ENCODE measurements at regions not wholly inside any gene's neighbourhood (a gene's known extent, or its start where the extent isn't known, plus 50 kb on each side); places are given as distances from the start of the nearest gene placed in this dataset.
"Not testable (repeated sequence)": the region's sequence is repeated elsewhere in the genome, so short reads cannot be mapped to it uniquely, and the experiment has no call there.

DNA sequence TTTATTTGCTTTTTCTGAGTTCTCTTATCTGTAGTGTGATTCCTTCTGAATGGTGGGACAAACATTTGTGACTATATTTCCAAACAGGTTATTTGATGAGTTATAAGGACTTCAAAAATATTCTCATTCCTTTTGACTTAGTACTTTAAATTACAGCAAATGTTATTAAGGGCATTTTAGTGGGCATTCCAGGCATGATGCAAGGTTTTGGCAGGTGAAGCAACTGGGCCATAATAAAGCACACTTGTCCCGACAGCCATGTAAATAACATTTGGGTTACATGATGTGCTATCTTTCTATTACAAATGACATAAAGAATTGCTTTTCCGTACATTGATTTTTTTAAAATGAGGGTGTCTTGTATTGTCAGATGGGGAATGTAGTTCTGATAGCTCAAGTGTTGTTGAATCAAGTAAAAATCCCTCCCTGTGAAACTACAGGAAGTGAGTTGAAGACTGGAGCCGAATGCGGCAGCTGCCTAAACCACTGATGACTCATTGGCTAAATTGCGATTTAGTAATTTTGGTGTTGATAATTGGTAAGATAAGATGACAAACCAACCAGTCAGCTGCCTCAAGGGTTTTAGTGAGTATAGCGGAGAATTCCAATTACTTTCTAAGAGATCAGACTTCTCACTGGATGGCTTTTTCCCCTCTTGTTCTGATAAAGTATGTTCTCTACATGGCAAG is 231.3 kb upstream of the NPY start:
- DNase-seq (ENCODE audit: low spot score): peak; percentile 85

GRCh38 chr7:24054236-24054635 is 229.8 kb upstream of the NPY start:
- DNase-seq (ENCODE audit: low spot score): no peak

GRCh38 chr7:24057243-24057642 is 226.7 kb upstream of the NPY start:
- no peak for DNase-seq (ENCODE audit: low spot score)

DNA sequence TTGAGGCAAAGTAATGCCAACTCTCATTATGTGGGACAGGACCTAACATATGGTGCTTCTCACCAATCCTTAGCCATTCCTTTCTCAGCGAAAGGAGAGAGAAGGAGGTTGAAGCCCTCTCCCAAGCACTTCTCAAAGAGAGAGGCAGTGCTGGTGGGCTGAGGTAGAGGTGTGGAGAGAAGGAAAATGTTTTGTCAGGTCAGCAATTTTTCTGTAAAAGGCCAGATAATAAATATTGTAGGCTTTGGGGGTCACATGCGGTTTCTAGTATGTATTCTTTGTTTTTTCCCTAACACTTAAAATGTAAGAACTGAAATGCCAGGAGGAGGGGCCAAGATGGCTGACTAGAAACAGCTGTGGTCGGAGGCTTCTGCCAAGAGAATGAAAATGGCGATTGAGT is 225.0 kb upstream of the NPY start:
- no peak for DNase-seq (ENCODE audit: low spot score)

DNA sequence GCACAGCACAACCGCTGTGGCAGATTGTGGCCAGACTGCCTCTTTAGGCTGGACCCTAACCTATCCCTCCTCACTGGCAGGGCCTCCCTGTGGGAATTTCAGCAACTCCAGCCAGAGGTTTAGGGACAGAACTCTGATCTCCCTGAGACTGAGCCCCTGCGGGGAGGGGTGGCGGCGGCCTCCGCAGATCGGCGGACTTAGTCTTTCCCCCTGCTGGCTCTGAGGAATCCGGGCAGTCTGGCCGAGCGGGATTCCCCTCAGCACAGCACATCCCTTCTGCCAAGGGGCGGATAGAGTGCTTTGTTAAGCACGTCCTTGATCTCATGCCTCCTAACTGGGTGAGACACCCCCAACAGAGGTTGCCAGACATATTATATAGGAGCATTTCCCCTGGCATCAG is 224.2 kb upstream of the NPY start:
- no peak for DNase-seq (ENCODE audit: low spot score)

DNA sequence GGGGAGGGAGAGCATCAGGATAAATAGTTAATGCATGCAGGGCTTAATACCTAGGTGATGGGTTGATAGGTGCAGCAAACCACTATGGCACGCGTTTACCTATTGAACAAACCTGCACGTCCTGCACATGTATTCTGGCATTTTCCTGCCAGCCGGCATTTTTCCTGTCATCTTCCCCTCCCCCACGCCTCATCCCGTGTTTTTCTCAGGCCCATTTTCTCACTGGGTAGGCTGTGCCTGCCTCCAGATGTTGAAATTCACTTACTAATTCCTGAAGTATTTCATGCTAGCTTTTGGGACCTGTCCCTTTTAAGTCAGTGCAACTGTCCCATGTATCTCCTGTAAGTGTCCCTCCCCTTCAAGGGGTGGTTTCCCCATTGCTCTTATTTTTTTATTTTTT is 220.3 kb upstream of the NPY start:
- no peak for DNase-seq (ENCODE audit: low spot score)

DNA sequence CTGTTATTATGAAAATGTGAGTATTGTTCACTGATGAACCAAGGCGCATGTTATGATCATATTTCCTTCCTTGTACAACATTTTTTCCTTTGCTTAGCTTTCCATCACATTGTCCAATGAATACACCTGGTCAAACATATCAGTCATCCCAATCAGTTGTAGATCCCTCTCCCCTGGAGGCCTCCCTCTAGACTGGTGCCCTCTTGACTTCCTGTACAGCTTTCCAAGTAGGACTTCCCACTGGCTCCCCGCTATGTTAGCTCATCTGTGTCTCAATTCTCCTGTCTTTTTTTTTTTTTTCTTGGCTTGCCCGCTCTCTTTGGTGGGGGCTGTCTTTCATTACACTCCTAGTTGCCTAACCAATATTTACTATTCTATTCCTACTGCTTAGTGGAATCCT is 214.2 kb upstream of the NPY start:
- DNase-seq (ENCODE audit: low spot score): no peak

DNA sequence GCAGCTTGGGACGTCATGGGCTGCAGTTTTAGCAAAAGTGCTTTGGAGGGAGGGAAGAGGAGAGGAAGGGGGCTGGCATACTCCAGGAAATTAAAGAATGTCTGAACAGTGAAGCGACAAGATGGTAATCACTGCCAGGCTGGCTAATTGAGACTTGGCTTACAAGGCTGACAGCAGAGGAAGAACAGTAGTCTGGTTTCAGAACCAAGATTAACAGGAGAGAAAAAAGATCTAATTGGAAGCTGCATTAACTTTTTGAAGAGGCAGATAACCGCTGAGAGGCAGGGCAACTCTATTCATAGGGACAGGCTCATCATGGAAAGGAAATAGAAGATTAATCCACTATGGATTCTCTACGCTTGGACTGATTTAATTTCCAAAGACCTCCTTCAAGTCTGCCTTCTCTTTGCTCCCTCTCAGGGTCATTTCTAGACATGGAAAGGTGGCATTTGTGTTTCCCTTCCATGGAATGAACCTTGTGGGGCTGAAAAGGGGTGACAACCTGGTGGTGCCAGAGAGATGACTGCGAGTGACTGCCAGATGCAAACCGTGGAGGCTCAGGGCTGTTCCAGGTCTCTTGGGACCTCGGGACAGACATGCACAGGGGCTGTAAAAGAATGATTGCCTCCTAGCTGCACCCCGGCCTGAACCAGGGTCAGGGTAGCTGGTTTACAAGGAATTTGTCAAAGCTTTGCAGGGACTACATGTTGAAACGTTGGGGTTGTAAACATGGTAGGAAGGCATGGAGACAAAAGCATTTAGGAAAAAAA is 210.2 kb upstream of the NPY start:
- no peak for DNase-seq (ENCODE audit: low spot score)

GRCh38 chr7:24075426-24075810 is 208.6 kb upstream of the NPY start:
- DNase-seq (ENCODE audit: low spot score): peak; percentile 2

- no peak for DNase-seq (ENCODE audit: low spot score)
Observed at GRCh38 chr7:24082826-24083225, 201.2 kb upstream of the NPY start.

DNA sequence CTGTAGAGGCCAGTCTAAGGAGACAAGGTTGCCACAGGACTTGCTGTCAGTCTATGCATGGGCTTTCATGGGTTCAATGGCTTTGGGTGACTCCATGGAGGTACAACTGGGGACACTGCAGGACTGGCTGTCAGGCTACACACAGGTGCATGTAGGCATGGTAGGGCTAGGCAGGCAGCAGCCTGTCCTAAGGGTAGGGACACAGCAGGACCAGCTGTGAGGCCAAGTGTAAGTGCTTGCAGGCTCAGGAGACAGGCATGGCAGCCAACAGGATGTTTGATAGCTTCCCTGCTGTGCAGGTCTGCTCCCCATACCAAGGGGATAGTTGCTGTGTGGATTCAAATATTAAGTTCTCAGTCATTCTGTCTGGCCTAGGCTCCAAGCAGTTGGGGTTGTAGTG is 181.0 kb upstream of the NPY start:
- DNase-seq (ENCODE audit: low spot score): no peak

- DNase-seq (ENCODE audit: low spot score): no peak
Observed at GRCh38 chr7:24108906-24109376, 175.0 kb upstream of the NPY start.

DNA sequence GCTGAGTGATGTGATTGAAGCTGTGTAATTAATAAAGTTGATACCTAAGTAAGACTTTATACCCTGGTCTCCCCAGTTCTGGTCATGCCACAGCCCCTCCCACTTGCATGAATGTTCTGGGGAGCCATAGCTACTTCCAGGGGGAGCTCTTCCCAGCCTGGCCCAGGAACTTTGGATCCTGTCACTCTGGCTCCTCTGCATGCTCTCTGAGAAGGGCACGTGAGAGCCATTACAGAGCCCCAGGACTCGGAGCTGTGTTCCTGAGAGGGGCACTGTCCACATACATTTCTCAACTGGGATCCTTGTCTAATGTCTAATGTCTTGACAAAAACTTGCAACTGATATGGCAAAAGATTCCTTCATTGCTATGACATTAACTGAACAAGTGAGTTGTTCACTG is 173.9 kb upstream of the NPY start:
- DNase-seq (ENCODE audit: low spot score): no peak

DNA sequence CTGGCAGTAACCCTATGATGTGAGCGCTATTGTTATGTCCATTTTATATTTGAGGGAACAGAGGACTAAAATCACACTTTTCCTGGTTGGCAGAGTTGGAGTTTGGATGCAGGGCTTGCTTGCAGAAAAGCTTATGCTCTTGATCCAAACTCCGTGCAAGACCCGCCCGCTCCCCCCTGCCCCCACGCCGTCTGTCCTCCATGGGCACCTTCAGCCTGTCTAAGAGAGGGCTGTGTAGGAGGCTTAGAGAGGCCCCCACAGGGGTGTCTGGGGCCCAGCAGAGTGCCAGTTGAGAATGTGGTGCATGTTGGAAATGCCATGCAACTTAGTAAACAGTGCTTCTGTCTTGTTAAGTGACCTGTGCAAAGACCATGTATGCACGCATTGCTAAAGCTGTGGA is 170.5 kb upstream of the NPY start:
- no peak for DNase-seq (ENCODE audit: low spot score)

- DNase-seq (ENCODE audit: low spot score): no peak
Observed at GRCh38 chr7:24115661-24116060, 168.3 kb upstream of the NPY start.

DNA sequence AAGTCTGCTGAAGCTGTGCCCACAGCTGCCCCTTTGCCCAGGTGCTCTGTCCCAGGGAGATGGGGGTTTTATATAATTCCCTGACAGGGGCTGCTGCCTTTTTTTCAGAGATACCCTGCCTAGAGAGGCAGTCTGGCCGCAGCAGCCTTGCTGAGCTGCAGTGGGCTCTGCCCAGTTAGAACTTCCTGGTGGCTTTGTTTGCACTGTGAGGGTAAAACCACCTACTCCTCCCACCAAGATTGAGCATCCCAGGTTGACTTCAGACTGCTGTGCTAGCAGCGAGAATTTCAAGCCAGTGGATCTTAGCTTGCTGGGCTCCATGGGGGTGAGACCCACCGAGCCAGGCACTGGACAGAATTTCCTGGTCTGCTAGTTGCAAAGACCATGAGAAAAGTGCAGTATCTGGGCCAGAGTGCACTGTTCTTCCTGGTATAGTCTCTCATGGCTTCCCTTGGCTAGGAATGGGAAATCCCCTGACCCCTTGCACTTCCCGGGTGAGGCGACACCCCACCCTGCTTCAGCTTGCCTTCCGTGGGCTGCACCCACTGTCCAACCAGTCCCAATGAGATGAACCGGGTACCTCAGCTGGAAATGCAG is 166.0 kb upstream of the NPY start:
- not testable (repeated sequence) for DNase-seq (ENCODE audit: low spot score)

DNA sequence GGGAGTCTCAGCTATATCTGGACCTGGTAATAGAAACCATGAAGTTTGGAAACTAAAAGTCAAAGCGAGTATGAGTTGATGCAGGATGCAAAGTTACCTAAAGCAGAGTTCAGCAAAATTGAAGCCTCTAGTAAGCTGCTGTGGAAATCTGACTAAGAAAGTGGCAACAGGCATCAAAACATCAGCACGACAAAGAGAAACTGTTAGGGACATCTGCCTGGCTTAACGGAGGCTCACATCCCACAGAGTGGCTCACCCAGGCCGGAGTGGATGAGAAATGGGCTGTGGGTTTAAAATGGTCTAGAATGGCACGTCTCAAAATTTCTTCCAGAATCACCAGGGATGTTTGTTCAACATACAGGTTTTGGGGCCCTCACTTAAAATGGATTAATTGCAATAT is 164.1 kb upstream of the NPY start:
- no peak for DNase-seq (ENCODE audit: low spot score)

DNA sequence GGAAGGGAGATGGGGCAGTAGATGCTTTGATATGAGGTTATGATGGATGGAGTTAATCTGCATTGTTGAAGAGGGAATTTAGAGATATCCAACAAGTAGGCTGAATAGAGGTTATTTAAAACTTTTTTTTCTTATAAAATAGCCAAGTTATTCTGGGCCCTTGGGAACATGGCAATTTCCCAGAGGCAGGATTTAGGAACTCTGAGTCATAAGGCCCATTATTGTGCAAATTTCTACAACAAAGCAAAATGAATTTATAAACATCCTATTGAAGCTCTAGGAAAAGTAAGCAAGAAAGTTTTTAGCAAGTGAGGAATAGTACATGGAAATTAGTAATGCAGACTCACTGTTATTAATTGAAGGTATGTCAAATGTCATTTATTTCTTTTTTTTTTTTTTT is 160.9 kb upstream of the NPY start:
- no peak for DNase-seq (ENCODE audit: low spot score)

GRCh38 chr7:24125765-24126164 is 158.2 kb upstream of the NPY start:
- peak; percentile 5 for DNase-seq (ENCODE audit: low spot score)

GRCh38 chr7:24127930-24128329 is 156.1 kb upstream of the NPY start:
- DNase-seq (ENCODE audit: low spot score): no peak

GRCh38 chr7:24129597-24129996 is 154.4 kb upstream of the NPY start:
- DNase-seq (ENCODE audit: low spot score): peak; percentile 76

- no peak for DNase-seq (ENCODE audit: low spot score)
Observed at GRCh38 chr7:24130631-24131030, 153.4 kb upstream of the NPY start.

- no peak for DNase-seq (ENCODE audit: low spot score)
Observed at GRCh38 chr7:24133691-24134090, 150.3 kb upstream of the NPY start.
